ENCODE measurements at regions not wholly inside any gene's neighbourhood (a gene's known extent, or its start where the extent isn't known, plus 50 kb on each side); places are given as distances from the start of the nearest gene placed in this dataset.

DNA sequence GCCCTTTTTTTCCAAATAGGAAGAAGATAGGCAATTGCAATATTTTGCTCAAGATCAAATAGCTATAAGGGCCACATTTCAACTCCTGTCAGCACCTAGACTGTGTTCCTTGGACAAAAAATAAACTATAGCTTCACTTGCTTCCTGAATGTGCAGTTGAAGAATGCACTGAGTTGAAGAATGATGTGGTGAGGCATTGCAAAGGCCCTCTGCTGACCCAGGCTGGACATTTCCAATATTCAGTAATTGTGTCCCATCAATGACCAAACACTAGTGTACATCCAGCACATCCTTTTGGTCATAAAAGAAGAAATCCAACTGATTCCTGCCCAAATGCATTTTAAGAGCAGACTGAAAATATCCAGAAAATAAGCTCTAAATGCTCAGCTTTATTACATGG, 424.8 kb upstream of the TGFBR2 start:
- Histone ChIP-seq H4K20me1 (ENCODE audit: insufficient read depth, low read length, poor library complexity, severe bottlenecking) (no peaks in the 10 kb centered on the region), H3K9ac (ENCODE audit: low read depth, low read length, poor library complexity, severe bottlenecking) (no peak overlapping the region), H3K27me3 (ENCODE audit: insufficient read depth, low read length, poor library complexity, severe bottlenecking) (no peaks in the 10 kb centered on the region), H3K36me3 (ENCODE audit: insufficient read depth, low read length) (no peaks in the 10 kb centered on the region), H3K4me2 (ENCODE audit: low read depth, low read length, poor library complexity, severe bottlenecking) (no peak overlapping the region), H3K4me1 (ENCODE audit: insufficient read depth, low read length, poor library complexity, severe bottlenecking) (peaks cover 5% of the 10 kb centered on the region), H3F3A (ENCODE audit: low read depth) (no peaks in the 10 kb centered on the region), H3K4me3 (ENCODE audit: low read length, poor library complexity, severe bottlenecking) (no peak overlapping the region), H2AFZ (ENCODE audit: low read length) (no peak overlapping the region), H3K9me2 (replicated peaks; ENCODE audit: low read depth, low read length) (no peaks in the 10 kb centered on the region), H3K79me2 (ENCODE audit: insufficient read depth, low read length) (no peaks in the 10 kb centered on the region), H3K9me3 (ENCODE audit: insufficient read depth, low read depth, low read length) (no peaks in the 10 kb centered on the region)
- no peak for TF ChIP-seq EZH2phosphoT487 (IDR thresholded peaks at IDR 0.05; ENCODE audit: borderline replicate concordance)
- TF ChIP-seq, protein P1, sequence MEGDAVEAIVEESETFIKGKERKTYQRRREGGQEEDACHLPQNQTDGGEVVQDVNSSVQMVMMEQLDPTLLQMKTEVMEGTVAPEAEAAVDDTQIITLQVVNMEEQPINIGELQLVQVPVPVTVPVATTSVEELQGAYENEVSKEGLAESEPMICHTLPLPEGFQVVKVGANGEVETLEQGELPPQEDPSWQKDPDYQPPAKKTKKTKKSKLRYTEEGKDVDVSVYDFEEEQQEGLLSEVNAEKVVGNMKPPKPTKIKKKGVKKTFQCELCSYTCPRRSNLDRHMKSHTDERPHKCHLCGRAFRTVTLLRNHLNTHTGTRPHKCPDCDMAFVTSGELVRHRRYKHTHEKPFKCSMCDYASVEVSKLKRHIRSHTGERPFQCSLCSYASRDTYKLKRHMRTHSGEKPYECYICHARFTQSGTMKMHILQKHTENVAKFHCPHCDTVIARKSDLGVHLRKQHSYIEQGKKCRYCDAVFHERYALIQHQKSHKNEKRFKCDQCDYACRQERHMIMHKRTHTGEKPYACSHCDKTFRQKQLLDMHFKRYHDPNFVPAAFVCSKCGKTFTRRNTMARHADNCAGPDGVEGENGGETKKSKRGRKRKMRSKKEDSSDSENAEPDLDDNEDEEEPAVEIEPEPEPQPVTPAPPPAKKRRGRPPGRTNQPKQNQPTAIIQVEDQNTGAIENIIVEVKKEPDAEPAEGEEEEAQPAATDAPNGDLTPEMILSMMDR (conservative IDR thresholded peaks at IDR 0.05; ENCODE audit: low read length): no peak

DNA sequence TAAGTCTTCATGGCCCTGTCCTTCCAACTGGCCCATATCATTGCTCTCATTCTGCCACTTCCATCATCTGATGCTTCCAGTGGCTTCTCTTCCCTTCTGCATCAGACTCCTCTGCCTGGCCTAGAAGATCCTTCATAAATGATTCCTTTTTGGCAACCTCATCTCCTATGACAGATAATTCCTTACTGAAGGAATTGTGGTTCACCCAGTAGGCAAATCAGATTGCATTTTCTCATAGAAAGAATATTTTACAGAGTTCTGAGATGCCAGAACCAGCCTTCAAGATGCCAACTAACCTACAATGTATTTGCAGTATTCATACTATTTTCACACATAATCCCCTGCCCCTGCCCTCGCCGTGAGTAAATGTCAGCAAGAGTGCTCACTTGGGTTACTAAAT, 423.0 kb upstream of the TGFBR2 start:
- Histone ChIP-seq H3K9me3 (ENCODE audit: insufficient read depth, low read depth, low read length) (no peaks in the 10 kb centered on the region), H3K79me2 (ENCODE audit: insufficient read depth, low read length) (no peaks in the 10 kb centered on the region), H3K27me3 (ENCODE audit: insufficient read depth, low read length, poor library complexity, severe bottlenecking) (no peaks in the 10 kb centered on the region), H4K20me1 (ENCODE audit: insufficient read depth, low read length, poor library complexity, severe bottlenecking) (no peaks in the 10 kb centered on the region), H3K4me1 (ENCODE audit: insufficient read depth, low read length, poor library complexity, severe bottlenecking) (peaks cover 5% of the 10 kb centered on the region), H2AFZ (ENCODE audit: low read length) (no peak overlapping the region), H3K4me2 (ENCODE audit: low read depth, low read length, poor library complexity, severe bottlenecking) (no peak overlapping the region), H3K9me2 (replicated peaks; ENCODE audit: low read depth, low read length) (no peaks in the 10 kb centered on the region), H3K4me3 (ENCODE audit: low read length, poor library complexity, severe bottlenecking) (no peak overlapping the region), H3K9ac (ENCODE audit: low read depth, low read length, poor library complexity, severe bottlenecking) (no peak overlapping the region), H3K36me3 (ENCODE audit: insufficient read depth, low read length) (no peaks in the 10 kb centered on the region), H3F3A (ENCODE audit: low read depth) (no peaks in the 10 kb centered on the region)
- TF ChIP-seq, protein P1 (conservative IDR thresholded peaks at IDR 0.05; ENCODE audit: low read length): no peak
- no peak for TF ChIP-seq EZH2phosphoT487 (IDR thresholded peaks at IDR 0.05; ENCODE audit: borderline replicate concordance)

DNA sequence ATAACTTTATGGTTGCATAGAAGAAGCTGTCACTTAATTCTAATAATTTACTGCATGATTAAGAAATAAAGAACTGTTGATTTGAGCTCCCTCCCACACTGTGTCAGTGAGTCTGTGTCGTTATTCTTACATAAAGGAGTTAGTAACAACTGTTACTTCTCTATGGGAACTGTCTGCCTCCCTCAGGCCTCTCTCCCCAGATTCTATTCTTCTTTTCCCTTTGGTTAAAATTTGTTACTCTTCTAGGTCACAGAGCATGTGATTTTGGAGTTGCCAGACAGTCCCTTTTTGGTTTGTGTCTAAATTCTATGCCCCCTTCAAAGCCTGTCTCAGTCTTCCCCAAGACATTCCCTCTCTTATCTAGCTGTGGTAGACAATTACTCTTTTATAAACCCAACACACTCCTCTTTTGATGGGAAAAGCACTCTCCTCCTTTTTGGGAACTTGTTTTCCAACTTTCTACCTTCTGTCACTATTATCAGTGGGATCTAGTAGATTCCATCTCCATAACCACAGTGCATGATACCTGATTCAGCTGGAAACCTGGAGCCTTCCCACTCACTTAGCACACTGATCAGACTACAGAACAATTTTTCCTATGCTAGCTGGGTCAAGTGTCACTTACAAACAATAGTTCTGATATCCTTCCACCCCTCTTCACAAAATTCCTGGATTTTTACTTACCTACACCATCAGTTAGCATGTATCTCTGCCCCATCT, 422.1 kb upstream of the TGFBR2 start:
- Histone ChIP-seq H3K27me3 (ENCODE audit: insufficient read depth, low read length, poor library complexity, severe bottlenecking) (no peaks in the 10 kb centered on the region), H3K9ac (ENCODE audit: low read depth, low read length, poor library complexity, severe bottlenecking) (no peak overlapping the region), H3K9me2 (replicated peaks; ENCODE audit: low read depth, low read length) (no peaks in the 10 kb centered on the region), H3F3A (ENCODE audit: low read depth) (no peaks in the 10 kb centered on the region), H3K9me3 (ENCODE audit: insufficient read depth, low read depth, low read length) (no peaks in the 10 kb centered on the region), H3K36me3 (ENCODE audit: insufficient read depth, low read length) (no peaks in the 10 kb centered on the region), H3K4me1 (ENCODE audit: insufficient read depth, low read length, poor library complexity, severe bottlenecking) (peaks cover 5% of the 10 kb centered on the region), H3K79me2 (ENCODE audit: insufficient read depth, low read length) (no peaks in the 10 kb centered on the region), H3K4me2 (ENCODE audit: low read depth, low read length, poor library complexity, severe bottlenecking) (no peak overlapping the region), H3K4me3 (ENCODE audit: low read length, poor library complexity, severe bottlenecking) (no peak overlapping the region), H2AFZ (ENCODE audit: low read length) (no peak overlapping the region), H4K20me1 (ENCODE audit: insufficient read depth, low read length, poor library complexity, severe bottlenecking) (no peaks in the 10 kb centered on the region)
- TF ChIP-seq EZH2phosphoT487 (IDR thresholded peaks at IDR 0.05; ENCODE audit: borderline replicate concordance): no peak
- TF ChIP-seq, protein P1 (conservative IDR thresholded peaks at IDR 0.05; ENCODE audit: low read length): no peak
